Activated naive CD8-positive, alpha-beta T cell treated with anti-CD3 and anti-CD28 coated beads, Interleukin-2, amount 50 U/mL, for 24 hours (primary cell): ENCODE measurements at regions not wholly inside any gene's neighbourhood (a gene's known extent, or its start where the extent isn't known, plus 50 kb on each side); places are given as distances from the start of the nearest gene placed in this dataset.

Source experiments
- ATAC-seq: fragments of 150-1000 bp; cut with Tn5 transposase; one replicate; pipeline ENCODE4 v1.10.0; 2021
- DNase-seq: peaks from one replicate; pipeline ENCODE4 v3.0.0; 2021
- H3K27ac Mint-ChIP-seq: one replicate; pipeline ENCODE4 v1.8.0; 2021; ENCODE audit warnings: mild to moderate bottlenecking, mixed read lengths
- H3K27me3 Mint-ChIP-seq: one replicate; pipeline ENCODE4 v1.8.0; 2021; ENCODE audit warnings: mixed read lengths
- H3K36me3 Mint-ChIP-seq: one replicate; pipeline ENCODE4 v1.8.0; 2021; ENCODE audit warnings: low read depth, mixed read lengths
- H3K4me1 Mint-ChIP-seq: one replicate; pipeline ENCODE4 v1.8.0; 2021; ENCODE audit warnings: mixed read lengths
- H3K4me3 Mint-ChIP-seq: one replicate; pipeline ENCODE4 v1.8.0; 2021; ENCODE audit warnings: mild to moderate bottlenecking, moderate library complexity, mixed read lengths
- H3K9me3 Mint-ChIP-seq: one replicate; pipeline ENCODE4 v1.8.0; 2021; ENCODE audit warnings: mixed read lengths

- no peaks in the 10 kb centered on the region for H3K4me1 Mint-ChIP-seq
- H3K4me3 Mint-ChIP-seq: no peak overlapping the region
- H3K27ac Mint-ChIP-seq: no peak overlapping the region
- no peaks in the 10 kb centered on the region for H3K36me3 Mint-ChIP-seq
- ATAC-seq: no peak
- no peaks in the 10 kb centered on the region for H3K27me3 Mint-ChIP-seq
- DNase-seq: no peak
- H3K9me3 Mint-ChIP-seq: peaks cover 5% of the 10 kb centered on the region
These were observed 1445.1 kb upstream of the TENM3 start for GRCh38 chr4:180798036-180798577.

GRCh38 chr4:180799798-180800197 lies 1443.4 kb upstream of the TENM3 start:
- DNase-seq (no peak), ATAC-seq (no peak)
- Mint-ChIP-seq H3K4me3 (no peak overlapping the region), H3K9me3 (peaks cover 5% of the 10 kb centered on the region), H3K27ac (no peak overlapping the region), H3K27me3 (no peaks in the 10 kb centered on the region), H3K4me1 (no peaks in the 10 kb centered on the region), H3K36me3 (no peaks in the 10 kb centered on the region)

- ATAC-seq (no peak), DNase-seq (no peak)
- no peaks in the 10 kb centered on the region for H3K36me3 Mint-ChIP-seq
- H3K9me3 Mint-ChIP-seq: peaks cover 5% of the 10 kb centered on the region
- H3K4me3 Mint-ChIP-seq: no peak overlapping the region
- no peaks in the 10 kb centered on the region for H3K4me1 Mint-ChIP-seq
- no peaks in the 10 kb centered on the region for H3K27me3 Mint-ChIP-seq
- H3K27ac Mint-ChIP-seq: no peak overlapping the region
These were observed 1438.1 kb upstream of the TENM3 start for GRCh38 chr4:180805101-180805500.

- Mint-ChIP-seq H3K27ac (no peak overlapping the region), H3K4me1 (no peaks in the 10 kb centered on the region), H3K9me3 (no peaks in the 10 kb centered on the region), H3K36me3 (no peaks in the 10 kb centered on the region), H3K27me3 (no peaks in the 10 kb centered on the region), H3K4me3 (no peak overlapping the region)
- ATAC-seq (no peak), DNase-seq (no peak)
These were observed 1434.3 kb upstream of the TENM3 start for GRCh38 chr4:180808862-180809261.

GRCh38 chr4:180809439-180809838 lies 1433.8 kb upstream of the TENM3 start:
- DNase-seq (no peak), ATAC-seq (no peak)
- H3K36me3 Mint-ChIP-seq: no peaks in the 10 kb centered on the region
- no peak overlapping the region for H3K27ac Mint-ChIP-seq
- no peak overlapping the region for H3K4me3 Mint-ChIP-seq
- no peaks in the 10 kb centered on the region for H3K27me3 Mint-ChIP-seq
- no peaks in the 10 kb centered on the region for H3K4me1 Mint-ChIP-seq
- H3K9me3 Mint-ChIP-seq: no peaks in the 10 kb centered on the region

- H3K4me3 Mint-ChIP-seq: no peak overlapping the region
- H3K36me3 Mint-ChIP-seq: no peaks in the 10 kb centered on the region
- ATAC-seq: no peak
- H3K27me3 Mint-ChIP-seq: no peaks in the 10 kb centered on the region
- DNase-seq: no peak
- no peaks in the 10 kb centered on the region for H3K9me3 Mint-ChIP-seq
- H3K4me1 Mint-ChIP-seq: no peaks in the 10 kb centered on the region
- H3K27ac Mint-ChIP-seq: no peak overlapping the region
These were observed 1432.6 kb upstream of the TENM3 start for GRCh38 chr4:180810581-180810980.

GRCh38 chr4:180811556-180811955 lies 1431.6 kb upstream of the TENM3 start:
- no peaks in the 10 kb centered on the region for H3K4me1 Mint-ChIP-seq
- ATAC-seq (no peak), DNase-seq (no peak)
- no peak overlapping the region for H3K4me3 Mint-ChIP-seq
- no peaks in the 10 kb centered on the region for H3K9me3 Mint-ChIP-seq
- no peak overlapping the region for H3K27ac Mint-ChIP-seq
- H3K36me3 Mint-ChIP-seq: no peaks in the 10 kb centered on the region
- H3K27me3 Mint-ChIP-seq: no peaks in the 10 kb centered on the region

- Mint-ChIP-seq H3K27ac (no peak overlapping the region), H3K4me1 (no peaks in the 10 kb centered on the region), H3K36me3 (no peaks in the 10 kb centered on the region), H3K27me3 (no peaks in the 10 kb centered on the region), H3K4me3 (no peak overlapping the region), H3K9me3 (no peaks in the 10 kb centered on the region)
- ATAC-seq (no peak), DNase-seq (no peak)
These were observed 1430.4 kb upstream of the TENM3 start for GRCh38 chr4:180812783-180813182.

GRCh38 chr4:180814875-180815417 lies 1428.3 kb upstream of the TENM3 start:
- H3K27ac Mint-ChIP-seq: no peak overlapping the region
- ATAC-seq: no peak
- DNase-seq: no peak
- H3K27me3 Mint-ChIP-seq: no peaks in the 10 kb centered on the region
- no peaks in the 10 kb centered on the region for H3K4me1 Mint-ChIP-seq
- H3K36me3 Mint-ChIP-seq: no peaks in the 10 kb centered on the region
- H3K9me3 Mint-ChIP-seq: no peaks in the 10 kb centered on the region
- no peak overlapping the region for H3K4me3 Mint-ChIP-seq

GRCh38 chr4:180817529-180817928 lies 1425.7 kb upstream of the TENM3 start:
- no peak for ATAC-seq
- Mint-ChIP-seq H3K4me1 (no peaks in the 10 kb centered on the region), H3K4me3 (no peak overlapping the region), H3K27me3 (no peaks in the 10 kb centered on the region), H3K9me3 (no peaks in the 10 kb centered on the region), H3K27ac (no peak overlapping the region), H3K36me3 (no peaks in the 10 kb centered on the region)
- no peak for DNase-seq

GRCh38 chr4:180823108-180823507 lies 1420.1 kb upstream of the TENM3 start:
- Mint-ChIP-seq H3K27ac (no peak overlapping the region), H3K9me3 (no peaks in the 10 kb centered on the region), H3K27me3 (no peaks in the 10 kb centered on the region), H3K4me1 (no peaks in the 10 kb centered on the region), H3K36me3 (no peaks in the 10 kb centered on the region), H3K4me3 (no peak overlapping the region)
- ATAC-seq (no peak), DNase-seq (no peak)

- no peaks in the 10 kb centered on the region for H3K9me3 Mint-ChIP-seq
- DNase-seq: no peak
- no peak overlapping the region for H3K27ac Mint-ChIP-seq
- no peak for ATAC-seq
- no peak overlapping the region for H3K4me3 Mint-ChIP-seq
- no peaks in the 10 kb centered on the region for H3K36me3 Mint-ChIP-seq
- H3K4me1 Mint-ChIP-seq: no peaks in the 10 kb centered on the region
- H3K27me3 Mint-ChIP-seq: no peaks in the 10 kb centered on the region
These were observed 1415.8 kb upstream of the TENM3 start for GRCh38 chr4:180827232-180828009.

GRCh38 chr4:180828455-180829018 lies 1414.7 kb upstream of the TENM3 start:
- no peaks in the 10 kb centered on the region for H3K9me3 Mint-ChIP-seq
- H3K4me1 Mint-ChIP-seq: no peaks in the 10 kb centered on the region
- ATAC-seq: no peak
- no peak for DNase-seq
- H3K27me3 Mint-ChIP-seq: no peaks in the 10 kb centered on the region
- no peak overlapping the region for H3K27ac Mint-ChIP-seq
- no peaks in the 10 kb centered on the region for H3K36me3 Mint-ChIP-seq
- no peak overlapping the region for H3K4me3 Mint-ChIP-seq

GRCh38 chr4:180832073-180832472 lies 1411.1 kb upstream of the TENM3 start:
- no peak overlapping the region for H3K27ac Mint-ChIP-seq
- no peak overlapping the region for H3K4me3 Mint-ChIP-seq
- DNase-seq: no peak
- H3K4me1 Mint-ChIP-seq: no peaks in the 10 kb centered on the region
- no peaks in the 10 kb centered on the region for H3K27me3 Mint-ChIP-seq
- no peaks in the 10 kb centered on the region for H3K9me3 Mint-ChIP-seq
- no peak for ATAC-seq
- H3K36me3 Mint-ChIP-seq: no peaks in the 10 kb centered on the region

GRCh38 chr4:180840142-180840541 lies 1403.1 kb upstream of the TENM3 start:
- no peak for ATAC-seq
- no peaks in the 10 kb centered on the region for H3K27me3 Mint-ChIP-seq

More at GRCh38 chr4:180840142-180840541, 1403.1 kb upstream of the TENM3 start:
- DNase-seq: no peak
- H3K4me1 Mint-ChIP-seq: no peaks in the 10 kb centered on the region
- H3K27ac Mint-ChIP-seq: no peak overlapping the region
- H3K9me3 Mint-ChIP-seq: no peaks in the 10 kb centered on the region
- no peaks in the 10 kb centered on the region for H3K36me3 Mint-ChIP-seq
- no peak overlapping the region for H3K4me3 Mint-ChIP-seq
